ENCODE measurements at regions not wholly inside any gene's neighbourhood (a gene's known extent, or its start where the extent isn't known, plus 50 kb on each side); places are given as distances from the start of the nearest gene placed in this dataset.
"Not testable (repeated sequence)": the region's sequence is repeated elsewhere in the genome, so short reads cannot be mapped to it uniquely, and the experiment has no call there.

- H3K27me3 Mint-ChIP-seq (ENCODE audit: insufficient read depth, unreplicated experiment), result no peaks in the 10 kb centered on the region
- no peak for DNase-seq
- Histone ChIP-seq H3K4me1 (no peaks in the 10 kb centered on the region), H3K4me3 (ENCODE audit: low read depth, low read length) (no peak overlapping the region), H3K36me3 (ENCODE audit: control insufficient read depth, insufficient read depth, low read length) (no peaks in the 10 kb centered on the region), H3K27me3 (replicated peaks; ENCODE audit: control insufficient read depth, insufficient read depth, low read length) (no peaks in the 10 kb centered on the region), H3K9me3 (no peaks in the 10 kb centered on the region)
- no peak overlapping the region for H3K4me3 Mint-ChIP-seq (ENCODE audit: unreplicated experiment)
- H3K9me3 Mint-ChIP-seq (ENCODE audit: unreplicated experiment), result no peaks in the 10 kb centered on the region
- H3K36me3 Mint-ChIP-seq (ENCODE audit: insufficient read depth, unreplicated experiment), result no peaks in the 10 kb centered on the region
- H3K27ac Mint-ChIP-seq (ENCODE audit: unreplicated experiment), result no peak overlapping the region
- ChIA-PET POLR2A (no interaction called here), CTCF (no interaction called here)
- TF ChIP-seq, protein P1, sequence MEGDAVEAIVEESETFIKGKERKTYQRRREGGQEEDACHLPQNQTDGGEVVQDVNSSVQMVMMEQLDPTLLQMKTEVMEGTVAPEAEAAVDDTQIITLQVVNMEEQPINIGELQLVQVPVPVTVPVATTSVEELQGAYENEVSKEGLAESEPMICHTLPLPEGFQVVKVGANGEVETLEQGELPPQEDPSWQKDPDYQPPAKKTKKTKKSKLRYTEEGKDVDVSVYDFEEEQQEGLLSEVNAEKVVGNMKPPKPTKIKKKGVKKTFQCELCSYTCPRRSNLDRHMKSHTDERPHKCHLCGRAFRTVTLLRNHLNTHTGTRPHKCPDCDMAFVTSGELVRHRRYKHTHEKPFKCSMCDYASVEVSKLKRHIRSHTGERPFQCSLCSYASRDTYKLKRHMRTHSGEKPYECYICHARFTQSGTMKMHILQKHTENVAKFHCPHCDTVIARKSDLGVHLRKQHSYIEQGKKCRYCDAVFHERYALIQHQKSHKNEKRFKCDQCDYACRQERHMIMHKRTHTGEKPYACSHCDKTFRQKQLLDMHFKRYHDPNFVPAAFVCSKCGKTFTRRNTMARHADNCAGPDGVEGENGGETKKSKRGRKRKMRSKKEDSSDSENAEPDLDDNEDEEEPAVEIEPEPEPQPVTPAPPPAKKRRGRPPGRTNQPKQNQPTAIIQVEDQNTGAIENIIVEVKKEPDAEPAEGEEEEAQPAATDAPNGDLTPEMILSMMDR (IDR thresholded peaks at IDR 0.05; ENCODE audit: insufficient read depth in 1 of 2, low read depth in 1 of 2, low read length in 1 of 2, severe bottlenecking in 1 of 2, unreplicated experiment in 1 of 2), result no peak
- no TSS peak for BruUV-seq (replicated peaks)
- no peaks in the 10 kb centered on the region for H3K4me1 Mint-ChIP-seq (ENCODE audit: low read depth, unreplicated experiment)
- intact Hi-C loops (cut with micrococcal nuclease; ENCODE audit: unreplicated experiment), result no loop called here
These were observed 81.0 kb upstream of the ALCAM start for GRCh38 chr3:105285653-105286241.

DNA sequence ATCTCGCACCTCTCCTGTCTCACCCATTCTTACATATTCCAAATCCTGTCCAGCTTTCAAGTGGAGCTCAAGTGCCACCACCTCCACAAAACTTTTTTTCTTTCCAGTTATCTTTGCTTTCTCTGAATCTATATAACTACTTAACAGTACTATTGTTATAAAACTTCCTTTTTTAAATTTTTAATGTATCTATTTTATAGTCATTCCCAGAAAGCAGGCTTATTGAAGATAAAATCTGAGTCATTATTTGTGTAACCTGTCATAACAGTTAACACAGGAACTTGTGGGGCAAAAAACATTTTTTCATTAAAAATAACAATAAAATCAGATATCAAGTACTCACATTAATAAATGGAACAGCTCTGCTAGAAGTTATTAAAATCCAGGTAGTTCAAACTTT is 73.3 kb upstream of the ALCAM start:
- H3K9me3 ChIP-seq, result no peaks in the 10 kb centered on the region
- Mint-ChIP-seq H3K9me3 (ENCODE audit: unreplicated experiment) (no peaks in the 10 kb centered on the region), H3K27me3 (ENCODE audit: insufficient read depth, unreplicated experiment) (peaks cover 4% of the 10 kb centered on the region), H3K27ac (ENCODE audit: unreplicated experiment) (no peak overlapping the region), H3K4me3 (ENCODE audit: unreplicated experiment) (no peak overlapping the region), H3K4me1 (ENCODE audit: low read depth, unreplicated experiment) (no peaks in the 10 kb centered on the region), H3K36me3 (ENCODE audit: insufficient read depth, unreplicated experiment) (no peaks in the 10 kb centered on the region)
- no peak for DNase-seq
- H3K4me3 ChIP-seq (ENCODE audit: low read depth, low read length), result no peak overlapping the region
- H3K4me1 ChIP-seq, result no peaks in the 10 kb centered on the region
- ChIA-PET CTCF (no interaction called here), POLR2A (no interaction called here)
- BruUV-seq (replicated peaks), result no TSS peak
- H3K27me3 ChIP-seq (replicated peaks; ENCODE audit: control insufficient read depth, insufficient read depth, low read length), result no peaks in the 10 kb centered on the region
- TF ChIP-seq, protein P1 (IDR thresholded peaks at IDR 0.05; ENCODE audit: insufficient read depth in 1 of 2, low read depth in 1 of 2, low read length in 1 of 2, severe bottlenecking in 1 of 2, unreplicated experiment in 1 of 2), result no peak
- H3K36me3 ChIP-seq (ENCODE audit: control insufficient read depth, insufficient read depth, low read length), result no peaks in the 10 kb centered on the region
- intact Hi-C loops (cut with micrococcal nuclease; ENCODE audit: unreplicated experiment), result loop anchor here (5.0 kb wide), 1 partner anchor 74 kb away; the partner anchor contains the start of gene ALCAM

DNA sequence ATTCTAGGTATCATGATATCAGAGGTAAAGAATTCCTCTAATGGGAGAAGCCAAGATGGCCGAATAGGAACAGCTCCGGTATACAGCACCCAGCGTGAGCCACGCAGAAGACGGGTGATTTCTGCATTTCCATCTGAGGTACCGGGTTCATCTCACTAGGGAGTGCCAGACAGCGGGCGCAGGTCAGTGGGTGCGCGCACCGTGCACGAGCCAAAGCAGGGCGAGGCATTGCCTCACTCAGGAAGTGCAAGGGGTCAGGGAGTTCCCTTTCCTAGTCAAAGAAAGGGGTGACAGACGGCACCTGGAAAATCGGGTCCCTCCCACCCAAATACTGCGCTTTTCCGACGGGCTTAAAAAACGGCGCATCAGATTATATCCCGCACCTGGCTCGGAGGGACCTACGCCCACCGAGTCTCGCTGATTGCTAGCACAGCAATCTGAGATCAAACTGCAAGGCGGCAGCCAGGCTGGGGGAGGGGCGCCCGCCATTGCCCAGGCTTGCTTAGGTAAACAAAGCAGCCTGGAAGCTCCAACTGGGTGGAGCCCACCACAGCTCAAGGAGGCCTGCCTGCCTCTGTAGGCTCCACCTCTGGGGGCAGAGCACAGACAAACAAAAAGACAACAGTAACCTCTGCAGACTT is 70.4 kb upstream of the ALCAM start:
- Mint-ChIP-seq H3K4me3 (ENCODE audit: unreplicated experiment) (peak overlapping the region; percentile 73), H3K27ac (ENCODE audit: unreplicated experiment) (peak overlapping the region; percentile 81)
- CTCF ChIA-PET; intact Hi-C loops (cut with micrococcal nuclease; ENCODE audit: unreplicated experiment); H3K4me1 Mint-ChIP-seq (ENCODE audit: low read depth, unreplicated experiment); H3K36me3 ChIP-seq (ENCODE audit: control insufficient read depth, insufficient read depth, low read length); H3K9me3 Mint-ChIP-seq (ENCODE audit: unreplicated experiment); H3K4me1 ChIP-seq; H3K36me3 Mint-ChIP-seq (ENCODE audit: insufficient read depth, unreplicated experiment); POLR2A ChIA-PET; H3K9me3 ChIP-seq; H3K27me3 ChIP-seq (replicated peaks; ENCODE audit: control insufficient read depth, insufficient read depth, low read length); H3K27me3 Mint-ChIP-seq (ENCODE audit: insufficient read depth, unreplicated experiment); BruUV-seq (replicated peaks): not testable (repeated sequence)
- H3K4me3 ChIP-seq (ENCODE audit: low read depth, low read length), result peak overlapping the region; percentile 36
- DNase-seq, result peak; percentile 43 to 66

Data from Caco-2 (cell line).